Naive thymus-derived CD4-positive, alpha-beta T cell (primary cell): ENCODE measurements at regions not wholly inside any gene's neighbourhood (a gene's known extent, or its start where the extent isn't known, plus 50 kb on each side); places are given as distances from the start of the nearest gene placed in this dataset.

Experiments
- ATAC-seq: fragments of 150-1000 bp; cut with Tn5 transposase; 2 replicates; pipeline ENCODE4 v1.10.0; 2021; ENCODE audit warnings: mild to moderate bottlenecking, moderate library complexity
- CTCF ChIA-PET: fragments of 350-600 bp; sonication (Branson Sonifier 250); formaldehyde crosslinking; loops from one replicate; lab custom pipeline; 2021; ENCODE audit warnings: antibody characterized with exemption; lab: Charles Lee
- POLR2A ChIA-PET: fragments of 350-600 bp; sonication (Branson Sonifier 250); formaldehyde crosslinking; loops from one replicate; lab custom pipeline; 2021; ENCODE audit warnings: antibody characterized with exemption, inconsistent platforms; lab: Charles Lee
- DNase-seq, 9 donors: peaks; one replicate each; pipeline versions ENCODE4 v3.0.0 to v3.0.0-alpha.2; 2020 to 2022; ENCODE audit warnings: mixed read lengths in 1 of 9
- H3K27ac ChIP-seq: one replicate; pipeline ENCODE4 v1.7.0; 2013; ENCODE audit warnings: mild to moderate bottlenecking, low read depth, low read length, moderate library complexity
- H3K27me3 ChIP-seq, 2 donors: one replicate each; pipeline ENCODE4 v1.7.0; 2013; ENCODE audit warnings: low read length in 2 of 2, mild to moderate bottlenecking in 2 of 2, moderate library complexity in 2 of 2; ENCODE audit not compliant: control insufficient read depth in 2 of 2, insufficient read depth in 2 of 2
- H3K36me3 ChIP-seq, 3 experiments: 1 replicate in 2 of 3; 2 replicates in 1 of 3; pipeline ENCODE4 v1.7.0; 2013; ENCODE audit warnings: low read length in 3 of 3, mild to moderate bottlenecking in 3 of 3, moderate library complexity in 1 of 3; ENCODE audit not compliant: insufficient read depth in 3 of 3, control insufficient read depth in 2 of 3
- H3K4me1 ChIP-seq, 2 donors: one replicate each; pipeline ENCODE4 v1.7.0; 2013; ENCODE audit warnings: low read length in 2 of 2, mild to moderate bottlenecking in 2 of 2, moderate library complexity in 1 of 2; ENCODE audit not compliant: control insufficient read depth in 2 of 2, insufficient read depth in 2 of 2
- H3K4me3 ChIP-seq: 2 replicates; pipeline ENCODE4 v1.7.0; 2013; ENCODE audit warnings: mild to moderate bottlenecking, low read length
- H3K9me3 ChIP-seq, 3 experiments: 1 replicate in 2 of 3; 2 replicates in 1 of 3; pipeline ENCODE4 v1.7.0; 2013; ENCODE audit warnings: low read length in 3 of 3; ENCODE audit not compliant: control insufficient read depth in 2 of 3
- H3K27ac Mint-ChIP-seq, 9 donors: one replicate each; pipeline ENCODE4 v1.8.0; 2020 to 2022; ENCODE audit warnings: mixed read lengths in 9 of 9, mild to moderate bottlenecking in 8 of 9, moderate library complexity in 5 of 9, inconsistent platforms in 2 of 9
- H3K27me3 Mint-ChIP-seq, 5 donors: one replicate each; pipeline ENCODE4 v1.8.0; 2021 to 2022; ENCODE audit warnings: mixed read lengths in 5 of 5, mild to moderate bottlenecking in 1 of 5
- H3K36me3 Mint-ChIP-seq, 5 donors: one replicate each; pipeline ENCODE4 v1.8.0; 2020 to 2022; ENCODE audit warnings: mixed read lengths in 5 of 5, mild to moderate bottlenecking in 3 of 5, inconsistent platforms in 1 of 5
- H3K4me1 Mint-ChIP-seq, 7 donors: one replicate each; pipeline ENCODE4 v1.8.0; 2020 to 2022; ENCODE audit warnings: mixed read lengths in 7 of 7, mild to moderate bottlenecking in 3 of 7, inconsistent platforms in 1 of 7
- H3K4me3 Mint-ChIP-seq, 10 donors: one replicate each; pipeline ENCODE4 v1.8.0; 2020 to 2022; ENCODE audit warnings: mild to moderate bottlenecking in 10 of 10, mixed read lengths in 10 of 10, moderate library complexity in 6 of 10, inconsistent platforms in 2 of 10
- H3K9me3 Mint-ChIP-seq, 11 donors: one replicate each; pipeline ENCODE4 v1.8.0; 2020 to 2022; ENCODE audit warnings: mixed read lengths in 11 of 11, mild to moderate bottlenecking in 4 of 11, inconsistent platforms in 1 of 11, moderate library complexity in 1 of 11
- intact Hi-C, 2 donors: fragments of 100-400 bp; cut with micrococcal nuclease; formaldehyde crosslinking; loops; one replicate each; pipeline ENCODE4 v1.15.1; 2023

DNA sequence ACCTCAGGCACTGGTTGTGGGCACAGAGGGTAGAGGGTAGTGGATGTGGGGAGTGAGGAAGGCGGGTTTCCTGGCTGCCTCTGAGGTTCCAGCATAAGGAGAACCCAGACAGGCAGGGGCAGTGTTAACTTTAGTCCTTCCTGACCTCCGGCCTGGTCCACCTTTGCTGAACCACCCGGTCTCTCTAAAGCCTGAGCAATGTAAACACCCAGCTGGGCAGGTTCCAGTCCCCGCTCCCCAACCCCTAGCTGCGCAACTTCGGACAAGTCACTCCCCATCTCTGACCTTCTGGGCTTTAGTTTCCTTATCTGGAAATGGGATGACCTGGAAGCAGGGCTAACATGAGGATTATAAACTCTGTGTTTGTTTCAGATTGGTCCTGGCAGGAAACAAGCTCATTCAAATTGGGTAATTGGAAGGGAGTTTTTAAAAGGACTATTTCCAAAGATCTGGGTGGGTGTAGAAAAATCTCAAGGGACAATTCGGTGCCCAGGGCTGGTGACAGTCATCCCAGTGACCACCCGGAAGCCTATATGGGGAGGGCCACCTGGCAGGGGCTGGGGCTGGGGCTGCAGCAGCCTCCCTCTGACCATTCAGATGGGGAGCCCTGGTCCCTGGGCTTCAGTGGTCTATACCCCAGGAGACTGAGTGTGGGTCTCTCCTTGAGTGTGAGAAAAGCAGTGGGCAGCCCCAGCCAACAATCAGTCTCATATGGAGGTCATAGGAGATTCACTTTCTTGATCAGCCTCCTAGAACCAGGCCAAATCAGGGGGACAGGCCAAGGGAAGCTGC, 108.3 kb upstream of the SYT13 start:
- Mint-ChIP-seq H3K27me3 (peaks cover 0 to 22% (median 7%) of the 10 kb centered on the region in 5 donors), H3K4me1 (peaks cover 0 to 4% (median 0%) of the 10 kb centered on the region in 7 donors), H3K4me3 (no peak overlapping the region), H3K27ac (no peak overlapping the region), H3K36me3 (no peaks in the 10 kb centered on the region), H3K9me3 (no peaks in the 10 kb centered on the region)
- ATAC-seq (no peak), DNase-seq (no peak)
- Histone ChIP-seq H3K27me3 (no peaks in the 10 kb centered on the region), H3K4me3 (no peak overlapping the region), H3K4me1 (no peaks in the 10 kb centered on the region), H3K27ac (no peak overlapping the region), H3K9me3 (no peaks in the 10 kb centered on the region), H3K36me3 (no peaks in the 10 kb centered on the region)
- intact Hi-C loops: no loop called here
- ChIA-PET POLR2A (no interaction called here), CTCF (no interaction called here)

DNA sequence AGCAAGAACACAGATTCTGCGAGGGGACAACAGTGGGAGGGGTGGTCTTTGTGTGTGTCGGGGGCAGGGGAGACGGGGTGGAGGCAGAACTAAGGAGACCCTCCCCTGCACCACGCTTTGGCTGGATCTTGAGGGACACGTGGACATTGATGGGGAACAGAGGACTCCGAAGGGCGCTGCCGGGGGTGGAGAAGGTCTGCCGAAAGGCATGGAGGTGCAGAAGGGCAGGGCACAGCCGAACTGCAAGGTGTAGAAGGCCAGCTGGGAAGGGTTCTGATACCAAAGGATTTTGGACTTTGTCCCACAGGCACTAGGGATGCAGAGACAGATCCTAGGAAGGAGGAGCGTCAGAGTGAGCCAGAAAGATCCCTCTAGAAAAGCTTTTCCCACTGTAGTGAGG, 107.7 kb upstream of the SYT13 start:
- ChIA-PET POLR2A (no interaction called here), CTCF (no interaction called here)
- H3K27me3 Mint-ChIP-seq: peaks cover 0 to 18% (median 6%) of the 10 kb centered on the region in 5 donors
- no peaks in the 10 kb centered on the region for H3K36me3 Mint-ChIP-seq
- Histone ChIP-seq H3K9me3 (no peaks in the 10 kb centered on the region), H3K27ac (no peak overlapping the region), H3K27me3 (no peaks in the 10 kb centered on the region), H3K4me3 (no peak overlapping the region), H3K36me3 (no peaks in the 10 kb centered on the region), H3K4me1 (no peaks in the 10 kb centered on the region)
- ATAC-seq: no peak
- no peaks in the 10 kb centered on the region for H3K9me3 Mint-ChIP-seq
- H3K4me3 Mint-ChIP-seq: no peak overlapping the region
- H3K27ac Mint-ChIP-seq: no peak overlapping the region
- intact Hi-C loops: no loop called here
- H3K4me1 Mint-ChIP-seq: peaks cover 0 to 4% (median 0%) of the 10 kb centered on the region in 7 donors
- DNase-seq: no peak

DNA sequence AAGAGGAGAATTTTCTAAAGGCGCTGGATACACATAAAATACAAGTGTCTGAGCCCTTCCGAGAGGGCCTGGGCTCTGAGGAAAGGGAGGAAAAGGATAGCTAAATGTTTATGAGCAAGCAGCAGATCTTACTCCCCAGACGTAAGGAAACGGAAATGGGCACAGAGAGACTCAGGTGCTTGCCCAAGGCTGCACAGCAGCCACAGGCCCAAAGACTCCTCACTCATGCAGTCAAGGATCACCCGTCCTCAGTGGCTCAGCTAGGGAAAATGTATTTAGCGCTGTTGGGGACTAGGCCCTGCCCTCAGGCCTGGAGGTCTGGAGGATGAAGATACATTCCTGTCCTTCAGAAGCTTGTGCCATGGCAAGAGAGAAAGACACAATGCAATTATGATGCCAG, 107.2 kb upstream of the SYT13 start:
- ATAC-seq (no peak), DNase-seq (no peak)
- Mint-ChIP-seq H3K4me3 (no peak overlapping the region), H3K4me1 (peaks cover 0 to under 1% (median 0%) of the 10 kb centered on the region in 7 donors), H3K9me3 (no peaks in the 10 kb centered on the region), H3K27me3 (peaks cover 0 to 18% (median 2%) of the 10 kb centered on the region in 5 donors), H3K36me3 (no peaks in the 10 kb centered on the region), H3K27ac (no peak overlapping the region)
- CTCF ChIA-PET: no interaction called here
- H3K4me3 ChIP-seq: no peak overlapping the region
- POLR2A ChIA-PET: no interaction called here
- H3K36me3 ChIP-seq: no peaks in the 10 kb centered on the region
- H3K27me3 ChIP-seq: no peaks in the 10 kb centered on the region
- H3K9me3 ChIP-seq: no peaks in the 10 kb centered on the region
- H3K4me1 ChIP-seq: no peaks in the 10 kb centered on the region
- H3K27ac ChIP-seq: no peak overlapping the region
- intact Hi-C loops: no loop called here

DNA sequence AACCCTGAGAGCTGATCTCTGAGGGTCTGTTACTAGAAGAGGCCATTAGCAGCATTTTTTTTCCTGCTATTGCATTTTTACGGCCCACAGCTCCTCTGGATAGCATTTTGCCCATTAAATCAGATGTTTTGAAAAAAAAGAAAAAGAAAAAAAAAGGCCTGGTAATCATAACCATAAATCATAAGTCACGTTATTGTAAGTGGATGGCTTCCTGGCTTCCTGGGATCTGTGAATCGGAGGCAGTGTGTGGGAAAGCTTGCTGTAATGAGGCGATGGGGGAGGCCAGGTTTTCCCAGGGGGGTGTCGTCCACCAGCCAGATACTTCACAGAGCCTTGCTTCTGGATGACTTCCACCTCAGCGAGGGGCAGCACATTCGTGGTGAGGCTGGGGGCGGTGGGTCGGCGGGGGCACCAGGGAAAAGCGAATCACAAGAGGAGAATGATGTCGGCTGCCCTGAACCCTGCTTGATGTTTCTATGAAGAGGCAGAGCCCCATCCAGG, 106.5 kb upstream of the SYT13 start:
- CTCF ChIA-PET: no interaction called here

DNA sequence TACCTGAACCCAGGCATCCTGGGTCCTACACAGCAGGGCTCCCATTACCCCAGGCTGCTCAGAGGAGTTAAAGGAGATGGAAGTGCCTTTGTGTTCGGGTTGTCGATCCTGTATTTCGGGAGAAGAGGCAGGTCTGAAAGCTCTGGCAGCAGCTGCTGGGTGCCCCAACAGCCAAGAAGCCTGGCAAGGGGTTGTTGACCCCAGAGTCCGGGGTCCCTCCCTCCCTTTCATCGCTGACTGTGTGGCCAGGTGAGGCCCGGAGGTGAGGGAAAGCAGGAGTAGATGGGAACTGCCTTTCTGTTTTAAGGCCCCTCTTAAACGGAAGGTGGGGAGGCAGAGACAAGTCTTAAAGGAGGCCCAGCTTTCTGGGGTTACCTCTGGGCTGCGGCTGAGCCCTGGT, 106.0 kb upstream of the SYT13 start:
- no peak overlapping the region for H3K4me3 Mint-ChIP-seq
- ChIA-PET CTCF (no interaction called here), POLR2A (no interaction called here)
- Histone ChIP-seq H3K4me3 (no peak overlapping the region), H3K4me1 (no peaks in the 10 kb centered on the region), H3K27me3 (no peaks in the 10 kb centered on the region), H3K9me3 (no peaks in the 10 kb centered on the region), H3K36me3 (no peaks in the 10 kb centered on the region), H3K27ac (no peak overlapping the region)
- ATAC-seq (no peak), DNase-seq (no peak)
- intact Hi-C loops: no loop called here
- H3K36me3 Mint-ChIP-seq: no peaks in the 10 kb centered on the region
- peaks cover 0 to 2% (median 0%) of the 10 kb centered on the region in 11 donors for H3K9me3 Mint-ChIP-seq
- no peak overlapping the region for H3K27ac Mint-ChIP-seq
- peaks cover 0 to 26% (median 2%) of the 10 kb centered on the region in 5 donors for H3K27me3 Mint-ChIP-seq
- no peaks in the 10 kb centered on the region for H3K4me1 Mint-ChIP-seq

More for the DNA sequence above, 106.5 kb upstream of the SYT13 start:
- DNase-seq: no peak
- no peaks in the 10 kb centered on the region for H3K27me3 ChIP-seq
- Mint-ChIP-seq H3K4me1 (no peaks in the 10 kb centered on the region), H3K4me3 (no peak overlapping the region), H3K27ac (no peak overlapping the region), H3K9me3 (peaks cover 0 to 2% (median 0%) of the 10 kb centered on the region in 11 donors), H3K36me3 (no peaks in the 10 kb centered on the region), H3K27me3 (peaks cover 0 to 21% (median 2%) of the 10 kb centered on the region in 5 donors)
- H3K9me3 ChIP-seq: no peaks in the 10 kb centered on the region
- POLR2A ChIA-PET: no interaction called here
- no peaks in the 10 kb centered on the region for H3K4me1 ChIP-seq
- no peak for ATAC-seq
- H3K27ac ChIP-seq: no peak overlapping the region
- no peak overlapping the region for H3K4me3 ChIP-seq
- intact Hi-C loops: no loop called here
- no peaks in the 10 kb centered on the region for H3K36me3 ChIP-seq

DNA sequence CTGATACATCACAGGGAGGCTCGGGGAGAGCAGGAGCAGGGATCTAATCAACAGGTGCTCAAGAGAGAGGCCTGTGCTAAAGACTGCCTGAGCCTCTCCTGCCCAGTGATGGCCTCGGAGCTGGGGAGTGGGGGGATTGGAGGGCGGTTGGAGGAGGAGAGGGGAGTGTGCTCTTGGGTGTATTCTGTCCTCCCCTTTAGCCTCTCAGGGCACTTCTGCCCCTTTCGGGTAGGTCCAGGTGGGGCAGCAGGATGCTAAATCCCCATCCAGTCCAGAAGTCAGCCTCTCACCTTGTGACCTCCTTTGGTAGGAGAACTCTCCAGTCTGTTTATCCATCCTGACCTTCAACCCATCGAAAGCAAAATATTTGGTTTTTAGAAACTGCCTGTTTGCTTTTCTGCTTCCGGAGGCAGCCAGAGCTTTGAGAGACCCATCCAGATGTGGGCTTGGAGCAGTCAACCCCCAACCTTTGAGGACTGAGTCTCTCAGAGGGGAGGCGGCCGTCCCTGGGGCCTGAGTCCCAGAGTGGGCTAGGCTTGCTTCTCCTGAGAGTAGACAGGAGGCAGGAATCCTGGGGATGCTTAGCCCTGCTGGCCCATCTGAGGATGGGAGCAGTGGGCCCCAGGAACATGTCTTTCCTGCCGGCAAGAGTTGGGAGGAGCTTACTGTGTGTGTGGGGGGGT, 105.2 kb upstream of the SYT13 start:
- no peaks in the 10 kb centered on the region for H3K4me1 ChIP-seq
- POLR2A ChIA-PET: no interaction called here
- no peaks in the 10 kb centered on the region for H3K9me3 ChIP-seq
- Mint-ChIP-seq H3K4me1 (no peaks in the 10 kb centered on the region), H3K36me3 (no peaks in the 10 kb centered on the region), H3K27me3 (peaks cover 0 to 29% (median 2%) of the 10 kb centered on the region in 5 donors), H3K9me3 (peaks cover 0 to 2% (median 0%) of the 10 kb centered on the region in 11 donors), H3K27ac (no peak overlapping the region), H3K4me3 (no peak overlapping the region)
- no peaks in the 10 kb centered on the region for H3K27me3 ChIP-seq
- intact Hi-C loops: no loop called here
- CTCF ChIA-PET: no interaction called here
- no peaks in the 10 kb centered on the region for H3K36me3 ChIP-seq
- H3K27ac ChIP-seq: no peak overlapping the region
- no peak overlapping the region for H3K4me3 ChIP-seq
- DNase-seq: no peak
- ATAC-seq: no peak
